Amygdala (tissue), 56 donors: ENCODE measurements at regions not wholly inside any gene's neighbourhood (a gene's known extent, or its start where the extent isn't known, plus 50 kb on each side); places are given as distances from the start of the nearest gene placed in this dataset.

Experiments
- DNase-seq, 56 donors: peaks; one replicate each; lab custom pipeline; 2025; lab: John Stamatoyannopoulos, UW

DNA sequence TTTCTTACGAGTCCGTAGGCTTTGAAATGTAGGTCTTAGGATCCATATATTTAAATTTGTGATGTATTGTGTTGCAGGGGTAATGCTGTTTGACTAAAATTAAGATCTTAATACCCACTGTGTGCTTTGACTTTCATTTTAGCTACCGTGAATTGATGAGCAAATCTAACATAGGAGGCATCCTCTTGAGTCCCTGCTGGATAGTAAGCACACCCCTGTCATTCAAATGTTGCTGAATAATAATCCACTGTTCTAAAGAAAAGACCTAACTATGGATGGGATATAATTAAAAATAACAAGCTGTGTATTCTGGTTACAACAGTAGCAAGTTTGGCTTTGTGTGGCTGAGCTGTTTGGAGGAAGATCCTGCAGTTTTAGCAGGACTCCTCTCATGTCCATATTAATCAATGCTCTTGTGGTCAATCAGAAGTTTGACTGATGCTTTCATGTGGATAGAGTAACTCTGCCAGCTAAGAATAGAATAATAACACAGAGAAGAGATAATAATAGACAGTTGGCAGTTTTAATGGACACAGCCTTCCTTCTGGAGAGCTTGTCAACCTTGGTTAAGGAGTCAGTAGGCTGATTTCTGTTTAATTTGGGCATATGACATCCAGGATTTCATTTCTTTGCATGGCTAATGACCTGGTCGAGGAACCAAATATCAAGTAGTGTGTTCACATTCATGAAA lies 148.1 kb upstream of the MIS18BP1 start:
- no peak for DNase-seq

DNA sequence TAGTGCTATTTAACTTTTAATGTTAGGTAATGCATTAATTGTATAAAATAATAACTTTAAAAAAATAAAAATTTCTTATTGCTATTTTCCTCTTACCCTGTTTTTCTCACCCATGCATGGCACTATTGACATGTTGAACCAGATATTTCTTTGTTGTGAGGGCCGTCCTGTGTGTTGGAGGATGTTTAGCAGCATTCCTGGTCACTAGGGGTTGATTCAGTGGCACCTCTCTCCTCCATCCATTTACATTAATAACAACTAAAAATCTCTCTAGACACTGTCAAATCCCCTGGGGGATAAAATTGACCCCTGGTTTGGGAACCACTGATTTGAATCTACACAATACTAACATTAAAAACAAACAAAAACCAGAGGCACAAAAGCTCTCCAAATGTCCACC lies 147.5 kb upstream of the MIS18BP1 start:
- DNase-seq: no peak

DNA sequence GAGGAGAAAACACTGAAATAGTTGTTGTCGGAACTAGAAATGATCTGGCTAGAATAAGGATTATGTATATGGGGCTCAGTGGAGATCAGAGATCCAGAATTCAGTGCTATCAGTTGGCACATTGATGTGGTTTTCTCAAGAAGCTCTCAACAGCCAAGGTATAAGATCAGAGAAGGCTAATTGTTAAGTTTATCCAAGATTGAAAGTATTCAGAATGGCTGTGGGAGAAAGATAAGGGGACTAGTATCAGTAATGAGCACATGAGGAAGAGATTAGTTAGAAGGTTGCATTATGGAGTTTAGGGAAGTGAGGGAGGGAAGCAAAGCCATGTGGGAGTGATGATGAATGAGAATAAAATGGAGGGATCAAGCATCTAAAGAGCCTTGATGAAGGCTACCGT lies 128.1 kb upstream of the MIS18BP1 start:
- DNase-seq: no peak

DNA sequence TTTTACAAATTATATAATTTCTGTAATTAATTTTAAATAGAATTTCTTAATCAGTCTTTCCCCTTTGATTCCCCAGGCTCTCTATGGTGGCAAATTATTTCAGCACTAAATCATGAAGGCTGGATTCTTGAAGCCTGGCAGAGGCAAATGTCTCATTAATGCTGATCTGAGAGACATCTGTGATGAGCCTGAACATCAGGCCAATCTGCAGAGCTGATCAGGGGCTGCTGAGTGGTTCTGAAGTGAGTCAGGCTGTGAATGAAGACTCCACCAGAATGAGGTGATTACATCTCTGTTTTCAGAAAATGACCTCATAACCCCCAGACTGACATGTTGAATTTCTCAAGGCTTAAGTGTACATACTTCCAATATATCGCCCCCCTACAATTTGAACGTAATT lies 124.2 kb upstream of the MIS18BP1 start:
- no peak for DNase-seq

DNA sequence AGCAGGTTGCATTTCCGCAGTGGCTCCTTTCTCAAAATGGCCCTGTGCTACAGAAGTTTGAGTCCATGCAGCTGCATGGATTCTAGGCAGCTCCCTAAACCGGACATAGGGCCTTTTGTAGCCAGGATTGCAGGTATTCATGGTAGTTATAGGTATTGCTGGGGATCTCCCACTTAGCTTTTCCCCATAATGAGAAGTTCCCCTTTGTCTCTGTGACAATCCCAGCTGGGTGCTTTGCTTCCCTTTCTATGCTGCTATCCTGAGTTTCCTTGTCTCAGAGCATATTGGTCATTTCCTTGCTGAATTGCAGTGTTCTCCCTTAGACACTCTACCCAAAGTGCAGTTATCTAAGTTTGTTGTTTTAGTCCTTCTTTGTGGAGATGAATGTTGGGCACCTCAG lies 120.9 kb upstream of the MIS18BP1 start:
- DNase-seq: no peak

DNA sequence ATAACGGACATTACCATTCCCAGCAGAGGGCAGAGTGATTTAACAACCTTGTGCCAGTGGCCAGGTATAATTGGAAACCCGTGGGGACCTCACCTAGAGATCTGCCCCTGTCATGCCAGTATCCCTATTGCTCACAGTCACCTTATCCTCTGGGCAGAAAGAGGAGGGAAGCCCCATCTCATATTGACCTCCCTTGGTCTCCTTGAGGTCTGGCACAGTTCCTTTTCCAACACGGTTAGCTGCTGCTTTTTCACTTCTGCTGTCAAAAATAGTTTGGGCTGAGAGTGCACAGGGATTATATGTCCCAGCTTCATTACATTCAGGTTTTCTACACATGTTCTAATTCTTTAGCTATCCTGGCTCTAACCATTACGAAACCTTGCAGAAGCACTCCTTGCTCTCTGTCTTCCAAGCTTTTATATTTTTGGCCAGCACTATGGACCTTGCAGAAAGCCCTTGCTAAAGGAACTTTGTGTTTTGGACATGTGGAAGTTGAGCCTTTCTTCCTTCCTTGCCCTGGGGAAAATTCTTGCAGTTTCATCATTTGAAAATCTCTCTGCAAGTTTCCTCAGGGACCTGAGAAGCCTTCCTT lies 111.7 kb upstream of the MIS18BP1 start:
- DNase-seq: no peak

DNA sequence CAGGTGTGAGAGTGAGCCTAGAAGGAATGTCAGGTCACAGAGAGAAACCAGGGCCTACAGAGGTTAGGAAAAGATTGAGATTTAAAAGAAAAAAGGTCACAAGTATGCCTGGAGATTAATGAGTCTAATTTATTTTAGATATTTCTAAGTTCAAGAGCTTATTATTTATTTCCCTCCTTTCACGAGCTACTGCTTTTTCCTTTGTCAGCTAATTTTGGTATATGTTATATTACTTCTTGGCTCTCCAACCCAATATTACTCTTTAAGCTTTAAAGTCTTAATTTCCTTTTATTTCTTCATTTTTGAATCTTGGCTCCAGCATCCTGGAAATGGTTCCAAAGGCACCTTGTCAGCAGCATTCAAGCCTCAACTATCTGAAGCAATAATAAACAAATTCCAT lies 109.5 kb upstream of the MIS18BP1 start:
- DNase-seq: no peak

DNA sequence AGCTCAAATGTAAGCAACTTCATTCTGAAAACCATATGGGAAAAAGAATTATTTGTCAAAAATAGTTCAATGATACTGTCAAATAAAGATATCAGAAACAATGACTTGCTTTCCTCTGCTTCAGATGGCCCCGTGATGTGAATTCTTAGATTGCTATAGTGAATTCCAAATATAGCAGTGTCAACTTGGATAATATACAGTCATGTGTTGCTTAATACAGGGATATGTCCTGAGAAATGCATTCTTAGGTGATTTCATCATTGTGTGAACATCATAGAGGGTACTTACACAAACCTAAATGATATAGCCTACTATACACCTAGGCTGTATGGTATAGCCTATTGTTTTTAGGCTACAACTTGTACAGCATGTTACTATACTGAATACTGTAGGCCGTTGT lies 108.7 kb upstream of the MIS18BP1 start:
- DNase-seq: no peak

DNA sequence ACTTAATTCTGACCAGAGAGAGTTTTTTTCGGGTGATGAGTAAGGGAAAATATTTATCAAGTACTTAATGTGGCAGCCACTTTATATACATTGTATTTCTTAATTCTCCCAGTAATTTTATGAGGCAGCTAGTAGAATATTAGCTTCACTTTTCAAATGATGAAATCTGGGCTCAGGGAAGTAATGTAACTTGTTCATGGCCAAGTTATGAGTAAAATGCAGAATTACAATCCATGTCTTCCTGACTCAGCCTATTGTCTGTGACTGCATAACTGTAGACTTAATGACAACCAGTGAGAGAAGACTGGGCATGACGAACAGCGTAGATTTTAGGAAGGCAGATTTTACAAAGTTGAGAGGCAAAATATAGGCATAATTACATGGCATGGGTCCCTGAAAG lies 106.7 kb upstream of the MIS18BP1 start:
- no peak for DNase-seq

DNA sequence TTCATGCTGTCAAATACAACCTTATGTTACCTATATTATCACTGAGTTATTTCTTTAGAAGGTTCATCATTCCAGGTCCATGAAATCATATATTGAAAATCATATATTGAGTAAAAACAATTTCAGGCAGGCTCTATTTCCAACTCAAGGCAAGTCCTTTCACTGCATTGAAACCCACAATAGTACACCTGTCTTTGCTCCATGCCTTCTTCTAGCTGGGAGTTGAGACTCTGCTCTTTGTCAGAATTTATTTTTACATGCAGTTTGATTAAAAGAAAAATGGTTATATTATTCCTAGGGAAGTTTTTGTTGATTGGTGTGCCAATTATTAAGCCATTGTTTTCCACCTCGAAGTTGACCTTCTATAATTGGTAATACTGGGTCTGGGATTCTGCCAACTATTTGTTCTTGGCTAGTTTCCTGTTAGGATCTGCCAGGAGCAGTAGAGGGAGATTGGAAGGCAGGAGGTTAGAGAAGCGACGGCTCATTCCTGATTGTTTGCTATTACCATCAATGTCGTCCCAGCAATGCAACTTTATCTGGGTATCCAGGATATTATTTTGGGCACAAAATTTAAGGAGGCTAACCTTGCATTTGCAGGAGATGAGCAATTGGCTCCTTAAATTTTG lies 79.5 kb upstream of the MIS18BP1 start:
- DNase-seq: no peak

DNA sequence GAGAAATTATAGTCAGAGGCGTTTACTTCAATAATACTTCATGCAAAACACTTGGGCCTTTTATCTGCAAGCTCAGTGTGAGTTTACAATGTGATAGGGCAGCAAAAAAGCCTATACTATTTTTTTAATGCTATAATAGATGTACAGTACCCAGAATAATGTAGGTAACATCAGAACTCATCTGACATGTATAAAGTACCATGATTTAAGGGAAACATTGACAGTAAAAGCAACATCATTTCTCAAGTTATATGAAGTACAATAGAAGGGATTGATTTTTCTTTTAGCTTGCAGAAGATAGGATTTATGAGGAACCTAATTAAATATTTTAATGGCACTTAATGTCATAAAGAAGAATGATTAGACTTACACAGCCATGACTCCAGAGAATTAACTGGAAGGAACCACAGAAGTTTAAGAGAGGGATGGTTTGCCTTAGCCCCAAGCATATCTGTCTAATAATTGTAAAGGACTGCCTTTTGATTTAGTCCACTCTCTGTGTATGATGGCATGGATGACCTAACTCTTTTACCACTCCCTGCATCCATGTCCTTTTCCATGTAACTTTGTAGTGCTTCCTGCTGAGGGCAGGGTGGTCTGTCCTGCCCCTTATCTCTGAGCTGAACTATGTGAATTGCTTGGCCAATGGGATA lies 55.9 kb upstream of the MIS18BP1 start:
- no peak for DNase-seq
